ENCODE measurements at regions not wholly inside any gene's neighbourhood (a gene's known extent, or its start where the extent isn't known, plus 50 kb on each side); places are given as distances from the start of the nearest gene placed in this dataset.

GRCh38 chr3:102672305-102672704, 237.5 kb downstream of the ZPLD1 start:
- TF ChIP-seq POLR2A (IDR thresholded peaks at IDR 0.05) (no peak), CTCF (IDR thresholded peaks at IDR 0.05) (no peak)
